ENCODE measurements at regions not wholly inside any gene's neighbourhood (a gene's known extent, or its start where the extent isn't known, plus 50 kb on each side); places are given as distances from the start of the nearest gene placed in this dataset.

- no peak for DNase-seq
Observed at GRCh38 chr20:52775786-52776185, 196.4 kb upstream of the TSHZ2 start.

- no peak for DNase-seq
Observed at GRCh38 chr20:52768694-52769093, 203.5 kb upstream of the TSHZ2 start.

DNA sequence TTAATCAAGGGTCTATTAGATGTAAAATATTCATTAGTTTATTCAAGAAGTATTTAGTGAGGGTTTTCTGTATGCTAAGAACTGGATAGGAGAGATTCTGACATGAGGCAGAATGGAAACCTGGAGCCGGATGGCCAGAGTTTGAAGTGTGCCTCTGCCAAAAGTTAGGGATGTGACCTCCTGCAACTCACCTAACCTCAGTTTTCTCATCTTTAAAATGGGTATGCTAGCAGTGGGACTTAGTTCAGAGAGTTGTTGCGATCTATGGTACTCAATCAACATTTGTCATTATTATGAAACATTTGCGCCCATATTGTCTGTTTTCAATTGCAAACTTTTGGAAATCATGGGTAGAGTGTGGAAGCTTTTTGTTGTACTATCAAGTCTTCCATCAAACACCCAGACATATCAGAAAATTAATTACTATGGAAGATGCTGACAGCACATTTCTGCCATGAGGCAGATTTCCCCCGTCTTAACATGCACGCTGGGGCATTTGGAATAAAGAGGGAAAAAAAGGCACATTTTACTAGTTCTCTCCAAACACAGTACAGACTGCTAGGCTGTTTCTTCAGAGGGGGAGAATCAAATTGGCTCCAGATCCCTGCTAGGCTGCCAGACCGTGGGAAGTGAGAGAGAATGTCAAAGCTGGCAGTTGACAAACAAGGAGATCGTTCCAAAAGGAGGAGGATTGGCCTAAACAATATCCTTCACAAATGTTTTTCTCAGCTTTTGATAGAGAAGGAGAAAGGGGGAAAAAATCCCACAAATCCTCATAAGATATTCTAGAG lies 205.3 kb upstream of the TSHZ2 start:
- no peak for DNase-seq

- no peak for DNase-seq
Observed at GRCh38 chr20:52763321-52763853, 208.8 kb upstream of the TSHZ2 start.

- no peak for DNase-seq
Observed at GRCh38 chr20:52761867-52762266, 210.3 kb upstream of the TSHZ2 start.

DNA sequence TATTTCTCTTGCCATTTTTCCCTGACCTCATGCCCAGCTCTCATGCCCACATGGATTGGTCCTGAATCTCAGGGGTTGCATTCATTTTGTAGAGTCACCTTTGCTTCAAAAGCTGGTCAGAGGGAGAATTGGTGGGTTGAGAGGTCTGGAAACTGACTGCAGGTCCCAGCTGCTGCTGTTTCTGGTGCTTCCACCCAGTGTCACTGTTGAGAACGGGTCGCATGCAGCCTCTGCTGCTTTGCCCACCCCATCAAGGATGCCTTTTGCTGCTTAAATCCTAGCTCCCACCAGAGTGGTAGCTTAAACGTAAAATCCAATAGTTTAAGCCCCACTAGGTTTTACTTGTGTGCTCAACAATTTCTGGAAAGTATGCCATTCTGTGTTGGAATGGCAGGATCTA lies 211.4 kb upstream of the TSHZ2 start:
- no peak for DNase-seq

GRCh38 chr20:52757411-52757810 lies 214.7 kb upstream of the TSHZ2 start:
- no peak for DNase-seq

GRCh38 chr20:52755744-52756143 lies 216.4 kb upstream of the TSHZ2 start:
- DNase-seq, result no peak

DNA sequence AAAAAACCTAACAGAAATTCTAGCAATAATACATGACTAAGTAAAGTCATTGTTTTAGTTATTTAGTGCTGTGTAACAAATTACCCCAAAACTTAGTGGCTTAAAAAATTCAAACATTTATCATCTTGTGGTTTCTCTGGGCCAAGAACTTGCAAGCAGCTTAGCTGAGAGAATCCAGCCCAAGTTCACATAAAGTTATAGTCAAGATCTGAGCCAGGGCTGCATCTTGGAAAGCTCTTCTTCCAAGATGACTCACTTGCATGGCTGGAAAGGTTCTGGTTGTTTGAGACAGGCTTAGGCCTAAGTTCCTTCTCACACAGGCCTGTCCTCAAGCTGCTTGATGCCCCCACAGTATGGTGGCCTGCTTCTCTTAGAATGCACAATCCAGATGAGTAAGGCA lies 217.8 kb upstream of the TSHZ2 start:
- DNase-seq, result no peak

DNA sequence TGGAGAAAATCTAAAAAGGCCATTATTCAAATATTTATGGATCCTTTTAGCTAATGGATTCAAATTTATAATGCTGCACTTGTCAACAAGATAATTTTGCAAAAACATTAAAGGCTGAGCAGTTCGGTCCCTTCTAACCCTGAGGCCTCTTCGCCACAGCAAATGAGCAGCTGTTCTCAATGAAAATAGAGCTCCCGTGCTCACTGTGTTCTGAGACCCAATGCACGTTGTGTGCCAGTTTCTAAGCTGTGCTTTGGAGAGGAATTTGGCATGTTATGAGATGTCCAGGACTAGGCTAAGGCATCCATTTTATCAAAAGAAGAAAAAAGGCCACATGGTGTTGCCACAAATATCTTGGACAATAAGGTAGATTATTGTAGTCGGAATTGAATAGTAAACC lies 220.1 kb upstream of the TSHZ2 start:
- no peak for DNase-seq

DNA sequence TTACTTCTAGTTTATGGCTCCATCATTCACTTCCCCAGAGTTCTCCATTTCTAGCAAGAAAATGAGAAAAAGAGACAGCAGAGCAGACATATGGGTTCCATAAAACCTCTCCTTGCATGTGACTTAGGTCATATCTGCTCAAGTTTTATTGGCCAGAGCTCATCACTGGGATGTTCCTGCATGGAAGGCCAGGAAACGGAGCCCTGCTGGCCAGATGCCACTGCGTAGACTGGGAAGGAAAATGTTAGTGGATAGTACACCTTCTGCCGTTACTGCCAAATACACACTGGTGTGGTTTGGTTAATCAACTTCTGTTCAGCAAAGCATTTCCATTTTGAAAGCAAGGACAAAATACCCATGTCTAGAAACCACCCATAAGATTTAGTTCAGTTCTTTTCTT lies 220.6 kb upstream of the TSHZ2 start:
- DNase-seq, result no peak

- no peak for DNase-seq
Observed at GRCh38 chr20:52749938-52750337, 222.2 kb upstream of the TSHZ2 start.

- DNase-seq, result no peak
Observed at GRCh38 chr20:52748990-52749389, 223.2 kb upstream of the TSHZ2 start.

- DNase-seq, result no peak
Observed at GRCh38 chr20:52748285-52748932, 223.7 kb upstream of the TSHZ2 start.

DNA sequence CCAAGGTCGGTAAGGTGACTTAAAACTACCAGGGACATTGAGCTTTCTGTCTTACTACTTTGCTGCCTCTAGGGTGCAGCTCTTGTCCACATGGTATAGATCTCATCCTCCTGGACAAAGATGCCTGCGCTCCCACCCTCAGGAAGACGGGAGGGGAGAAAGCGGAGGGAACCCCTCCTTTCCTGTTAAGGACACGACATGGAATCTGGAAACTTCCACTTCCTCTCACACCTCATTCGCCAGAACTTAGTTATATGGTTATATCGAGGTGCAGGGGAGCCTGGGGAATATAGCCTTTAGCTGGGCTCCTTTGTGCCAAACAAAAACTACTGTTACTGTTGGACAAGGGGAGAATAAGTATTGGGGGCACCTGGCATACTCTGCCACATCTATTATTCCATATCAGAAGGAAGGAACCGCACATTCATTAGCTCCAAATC lies 224.3 kb upstream of the TSHZ2 start:
- DNase-seq, result no peak

DNA sequence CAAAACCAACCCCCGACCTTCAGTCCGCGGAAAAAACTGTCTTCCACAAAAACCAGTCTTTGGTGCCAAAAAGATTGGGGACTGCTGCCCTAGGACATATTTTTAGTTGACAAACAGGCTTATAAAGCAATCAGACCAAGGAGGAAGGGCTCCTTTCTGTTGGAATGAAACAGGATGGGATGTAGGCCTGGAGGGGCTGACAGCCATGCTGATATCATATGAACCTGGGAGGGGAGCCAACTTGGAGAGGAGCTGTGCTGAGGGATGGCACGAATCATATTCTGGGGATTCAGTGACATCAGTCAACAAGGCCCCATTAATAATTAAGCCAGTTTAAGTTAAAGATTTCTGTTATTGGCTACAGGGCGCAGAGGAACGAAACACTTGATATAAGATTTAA lies 225.4 kb upstream of the TSHZ2 start:
- DNase-seq, result no peak

GRCh38 chr20:52746190-52746589 lies 226.0 kb upstream of the TSHZ2 start:
- no peak for DNase-seq

- DNase-seq, result no peak
Observed at GRCh38 chr20:52744441-52744840, 227.7 kb upstream of the TSHZ2 start.

- no peak for DNase-seq
Observed at GRCh38 chr20:52738081-52738480, 234.1 kb upstream of the TSHZ2 start.

DNA sequence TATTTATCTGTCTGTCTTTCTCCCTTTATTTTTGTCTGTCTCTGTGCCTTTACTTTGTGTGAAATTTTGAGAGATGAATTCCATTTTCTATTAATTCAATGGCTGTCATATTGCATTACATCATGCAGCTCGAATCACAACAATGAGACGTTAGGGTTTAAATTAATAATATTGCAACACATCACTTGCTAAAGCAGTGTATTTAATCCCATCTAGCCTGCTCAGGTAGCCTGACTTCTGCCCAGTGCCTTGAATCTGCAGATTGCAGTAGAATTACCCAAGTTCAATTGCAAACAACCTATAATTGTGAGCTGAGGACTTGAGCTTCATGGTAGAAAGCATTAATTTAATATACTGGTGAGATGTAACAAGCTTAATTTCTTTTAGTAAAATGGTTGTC lies 235.7 kb upstream of the TSHZ2 start:
- no peak for DNase-seq

GRCh38 chr20:52731093-52731492 lies 241.1 kb upstream of the TSHZ2 start:
- no peak for DNase-seq

DNA sequence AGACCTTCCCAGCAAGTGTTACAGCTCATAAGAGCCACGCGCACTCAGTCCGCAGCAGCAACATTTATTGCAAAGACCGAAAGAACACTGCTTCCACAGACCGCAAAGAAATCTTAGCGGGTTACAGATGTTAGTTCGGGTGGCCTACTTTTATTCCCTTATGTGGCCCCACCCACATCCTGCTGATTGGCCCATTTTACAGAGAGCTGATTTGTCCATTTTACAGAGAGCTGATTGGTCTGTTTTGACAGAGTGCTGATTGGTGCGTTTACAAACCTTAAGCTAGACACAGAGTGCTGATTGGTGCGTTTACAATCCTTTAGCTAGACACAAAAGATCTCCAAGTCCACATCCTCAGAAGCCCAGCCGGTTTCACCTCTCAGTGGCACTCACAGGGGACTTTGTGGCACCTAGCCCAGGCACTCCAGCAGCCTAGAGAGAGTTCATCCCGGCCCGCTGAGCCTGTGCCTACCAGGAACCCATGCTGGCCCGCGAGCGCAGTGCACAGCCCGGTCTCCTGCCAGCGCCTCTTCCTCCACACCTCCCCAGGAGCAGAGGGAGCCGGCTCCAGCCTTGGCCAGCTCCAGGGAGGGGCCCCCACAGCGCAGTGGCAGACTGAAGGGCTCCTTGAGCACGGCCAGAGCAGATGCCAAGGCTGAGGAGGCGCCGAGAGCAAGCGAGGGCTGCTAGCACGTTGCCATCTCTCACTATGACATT lies 244.3 kb upstream of the TSHZ2 start:
- no peak for DNase-seq

GRCh38 chr20:52724541-52724940 lies 247.6 kb upstream of the TSHZ2 start:
- DNase-seq, result no peak
